PC-3 (cell line): ENCODE measurements at regions not wholly inside any gene's neighbourhood (a gene's known extent, or its start where the extent isn't known, plus 50 kb on each side); places are given as distances from the start of the nearest gene placed in this dataset.

Experiments
- ATAC-seq: fragments of 200-7000 bp; cut with Tn5 transposase; 2 replicates; pipeline ENCODE4 v1.9.1; 2020; ENCODE audit warnings: mild to moderate bottlenecking, moderate library complexity
- BruUV-seq: library from RNA; stranded (reverse); fragments of 400-500 nt; replicated peaks from 2 replicates; lab custom pipeline; 2021; lab: Mats Ljungman, UMichigan
- CTCF ChIA-PET: fragments of 300-600 bp; sonication (Branson Sonifier 250); formaldehyde crosslinking; loops from one replicate; lab custom pipeline; 2022; ENCODE audit warnings: antibody characterized with exemption; lab: Charles Lee
- POLR2A ChIA-PET: fragments of 300-600 bp; sonication (Branson Sonifier 250); formaldehyde crosslinking; loops from one replicate; lab custom pipeline; 2022; ENCODE audit warnings: antibody characterized with exemption; ENCODE audit not compliant: unreplicated experiment; lab: Charles Lee
- DNase-seq: peaks from one replicate; pipeline ENCODE4 v3.0.0-alpha.2; 2015
- H2AFZ ChIP-seq: fragments of 300-600 bp; sonication (generic); 2 replicates; pipeline ENCODE4 v1.6.0; 2016; ENCODE audit warnings: antibody characterized with exemption, low read length
- H3F3A ChIP-seq: fragments of 300-600 bp; sonication (generic); one replicate; pipeline ENCODE4 v1.6.0; 2017; ENCODE audit warnings: antibody characterized with exemption, low read length, control low read depth, mild to moderate bottlenecking; ENCODE audit not compliant: unreplicated experiment
- H3K27ac ChIP-seq: fragments of 300-600 bp; sonication (generic); 2 replicates; pipeline ENCODE4 v1.5.1; 2016; ENCODE audit warnings: mild to moderate bottlenecking, low read length
- H3K27me3 ChIP-seq: fragments of 300-600 bp; sonication (generic); 2 replicates; pipeline ENCODE4 v1.6.1; 2016; ENCODE audit warnings: low read length, mixed read lengths
- H3K36me3 ChIP-seq: fragments of 300-600 bp; sonication (generic); 2 replicates; pipeline ENCODE4 v1.6.1; 2016; ENCODE audit warnings: low read depth, mixed run types, low read length, mixed read lengths
- H3K4me1 ChIP-seq: fragments of 300-600 bp; sonication (generic); 2 replicates; pipeline ENCODE4 v1.5.1; 2016; ENCODE audit warnings: low read length; ENCODE audit not compliant: insufficient read depth
- H3K4me2 ChIP-seq: fragments of 300-600 bp; sonication (generic); 2 replicates; pipeline ENCODE4 v1.6.0; 2016; ENCODE audit warnings: low read length
- H3K4me3 ChIP-seq: fragments of 300-600 bp; sonication (generic); 2 replicates; pipeline ENCODE4 v1.5.1; 2016; ENCODE audit warnings: mild to moderate bottlenecking, low read length, mixed read lengths
- H3K79me2 ChIP-seq: fragments of 300-600 bp; sonication (generic); 2 replicates; pipeline ENCODE4 v1.6.1; 2017; ENCODE audit warnings: low read length, mixed read lengths
- H3K9ac ChIP-seq: fragments of 300-600 bp; sonication (generic); 2 replicates; pipeline ENCODE4 v1.6.0; 2016; ENCODE audit warnings: mild to moderate bottlenecking, low read length
- H3K9me2 ChIP-seq: fragments of 300-600 bp; sonication (generic); replicated peaks from 2 replicates; pipeline ENCODE4 v1.6.1; 2016; ENCODE audit warnings: mixed run types, low read length, mixed read lengths
- H3K9me3 ChIP-seq: fragments of 300-600 bp; sonication (generic); 2 replicates; pipeline ENCODE4 v1.6.1; 2016; ENCODE audit warnings: low read length, mixed read lengths
- H4K20me1 ChIP-seq: fragments of 300-600 bp; sonication (generic); 2 replicates; pipeline ENCODE4 v1.6.1; 2016; ENCODE audit warnings: low read length, mixed read lengths
- CTCF ChIP-seq: fragments of 300-600 bp; sonication (generic); conservative IDR thresholded peaks from 2 replicates; pipeline ENCODE4 v1.5.1; 2017; ENCODE audit warnings: antibody characterized with exemption, low read depth, mild to moderate bottlenecking, low read length
- EZH2 ChIP-seq: fragments of 300-600 bp; sonication (generic); IDR thresholded peaks from one replicate; pipeline ENCODE4 v1.6.1; 2017; ENCODE audit warnings: antibody characterized with exemption, mild to moderate bottlenecking, low read length; ENCODE audit not compliant: unreplicated experiment
- EZH2phosphoT487 ChIP-seq: fragments of 300-600 bp; sonication (generic); IDR thresholded peaks from 2 replicates; pipeline ENCODE4 v1.6.1; 2018; ENCODE audit warnings: mild to moderate bottlenecking, antibody characterized with exemption, low read length, borderline replicate concordance
- intact Hi-C: fragments of 100-400 bp; cut with micrococcal nuclease; formaldehyde crosslinking; loops from 2 replicates; pipeline ENCODE4 v1.9.0; 2023

- peak; percentile 95 for TF ChIP-seq CTCF
- TF ChIP-seq EZH2phosphoT487: no peak
- TF ChIP-seq EZH2: no peak
- intact Hi-C loops: loop anchor here (1.0 kb wide), 3 partner anchors 516 to 887 kb away; no protein-coding TSS in a partner anchor
- Histone ChIP-seq H3F3A (no peaks in the 10 kb centered on the region), H2AFZ (0 out of 2 replicates have a peak overlapping the region, but pooled peaks have one; percentile 4), H3K4me3 (no peak overlapping the region), H3K27me3 (no peaks in the 10 kb centered on the region), H3K36me3 (no peaks in the 10 kb centered on the region), H3K9me3 (no peaks in the 10 kb centered on the region), H3K79me2 (no peaks in the 10 kb centered on the region), H3K4me1 (peaks cover 7% of the 10 kb centered on the region; the same call in 1 of the 2 replicates), H4K20me1 (no peaks in the 10 kb centered on the region), H3K27ac (no peak overlapping the region), H3K9me2 (no peaks in the 10 kb centered on the region), H3K9ac (no peak overlapping the region), H3K4me2 (no peak overlapping the region)
- ChIA-PET POLR2A (no interaction called here), CTCF (interaction anchor here (0.5 to 0.8 kb wide), 4 partner anchors 15 to 1756 kb away, joined by 3 to 5 read pairs (median 4); no protein-coding TSS in a partner anchor)
- BruUV-seq: no TSS peak
- DNase-seq (peak; percentile 79), ATAC-seq (peak; percentile 96)
Observed at GRCh38 chr17:65278050-65278819, 141.1 kb downstream of the RGS9 start.

- Histone ChIP-seq H3K9me3 (no peaks in the 10 kb centered on the region), H4K20me1 (no peaks in the 10 kb centered on the region), H3K36me3 (no peaks in the 10 kb centered on the region), H3K27ac (no peak overlapping the region), H3K9ac (no peak overlapping the region), H3F3A (no peaks in the 10 kb centered on the region), H3K4me1 (0 out of 2 replicates have a peak, but pooled peaks cover under 1% of the 10 kb centered on the region), H3K9me2 (no peaks in the 10 kb centered on the region), H3K79me2 (no peaks in the 10 kb centered on the region), H3K4me3 (no peak overlapping the region), H3K4me2 (no peak overlapping the region), H2AFZ (no peak overlapping the region), H3K27me3 (no peaks in the 10 kb centered on the region)
- ChIA-PET POLR2A (no interaction called here), CTCF (interaction anchor here (0.5 to 0.8 kb wide), 4 partner anchors 16 to 1755 kb away, joined by 3 to 5 read pairs (median 4); no protein-coding TSS in a partner anchor)
- intact Hi-C loops: no loop called here
- BruUV-seq: no TSS peak
- no peak for TF ChIP-seq EZH2
- no peak for TF ChIP-seq CTCF
- no peak for TF ChIP-seq EZH2phosphoT487
- ATAC-seq: no peak
- no peak for DNase-seq
Observed at GRCh38 chr17:65277576-65277975, 140.4 kb downstream of the RGS9 start.
